WTC11 (cell line): ENCODE measurements at regions not wholly inside any gene's neighbourhood (a gene's known extent, or its start where the extent isn't known, plus 50 kb on each side); places are given as distances from the start of the nearest gene placed in this dataset.

ENCODE experiments used
- CREB1 ChIP-seq: sonication (generic); formaldehyde crosslinking; IDR thresholded peaks from 2 replicates; pipeline ENCODE4 v1.8.0; 2023; ENCODE audit warnings: mild to moderate bottlenecking, missing genetic modification reagents
- ESRRA ChIP-seq: sonication (generic); formaldehyde crosslinking; IDR thresholded peaks from 2 replicates; pipeline ENCODE4 v1.8.1; 2022; ENCODE audit warnings: mild to moderate bottlenecking, missing genetic modification reagents, borderline replicate concordance
- ETV6 ChIP-seq: sonication (generic); formaldehyde crosslinking; IDR thresholded peaks from 2 replicates; pipeline ENCODE4 v1.8.1; 2022; ENCODE audit warnings: mild to moderate bottlenecking, missing genetic modification reagents
- GABPB1 ChIP-seq: sonication (generic); formaldehyde crosslinking; IDR thresholded peaks from 2 replicates; pipeline ENCODE4 v1.8.1; 2023; ENCODE audit warnings: mild to moderate bottlenecking, missing genetic modification reagents
- IRF2 ChIP-seq: sonication (generic); formaldehyde crosslinking; IDR thresholded peaks from 2 replicates; pipeline ENCODE4 v1.8.0; 2022; ENCODE audit warnings: low read depth, missing genetic modification reagents, borderline replicate concordance
- NR2C2 ChIP-seq: sonication (generic); formaldehyde crosslinking; IDR thresholded peaks from 2 replicates; pipeline ENCODE4 v1.8.0; 2022; ENCODE audit warnings: mild to moderate bottlenecking, missing genetic modification reagents
- TEAD4 ChIP-seq: sonication (generic); formaldehyde crosslinking; IDR thresholded peaks from 2 replicates; pipeline ENCODE4 v1.8.0; 2022; ENCODE audit warnings: mild to moderate bottlenecking, missing genetic modification reagents
- ZNF263 ChIP-seq: sonication (generic); formaldehyde crosslinking; IDR thresholded peaks from 2 replicates; pipeline ENCODE4 v1.8.1; 2022; ENCODE audit warnings: low read depth, mild to moderate bottlenecking, moderate library complexity, missing genetic modification reagents
- ZNF396 ChIP-seq: fragments of 250-450 bp; sonication (Bioruptor Pico); IDR thresholded peaks from 2 replicates; pipeline ENCODE4 v1.8.0; 2021; ENCODE audit warnings: mild to moderate bottlenecking, moderate library complexity, borderline replicate concordance
- TF ChIP-seq, protein P1 (sequence below): fragments of 200-600 bp; IDR thresholded peaks from 2 replicates; pipeline ENCODE4 v1.8.0; 2022; ENCODE audit warnings: antibody characterized with exemption
- TF ChIP-seq, protein P2 (sequence below): sonication (generic); formaldehyde crosslinking; IDR thresholded peaks from 2 replicates; pipeline ENCODE4 v1.8.1; 2022; ENCODE audit warnings: missing genetic modification reagents, borderline replicate concordance
- TF ChIP-seq, protein P3 (sequence below): sonication (generic); formaldehyde crosslinking; IDR thresholded peaks from 2 replicates; pipeline ENCODE4 v1.8.1; 2023; ENCODE audit warnings: mild to moderate bottlenecking, missing genetic modification reagents
- TF ChIP-seq, protein P4 (sequence below): sonication (generic); formaldehyde crosslinking; IDR thresholded peaks from 2 replicates; pipeline ENCODE4 v1.8.1; 2022; ENCODE audit warnings: low read depth, mild to moderate bottlenecking, moderate library complexity, missing genetic modification reagents, borderline replicate concordance

DNA sequence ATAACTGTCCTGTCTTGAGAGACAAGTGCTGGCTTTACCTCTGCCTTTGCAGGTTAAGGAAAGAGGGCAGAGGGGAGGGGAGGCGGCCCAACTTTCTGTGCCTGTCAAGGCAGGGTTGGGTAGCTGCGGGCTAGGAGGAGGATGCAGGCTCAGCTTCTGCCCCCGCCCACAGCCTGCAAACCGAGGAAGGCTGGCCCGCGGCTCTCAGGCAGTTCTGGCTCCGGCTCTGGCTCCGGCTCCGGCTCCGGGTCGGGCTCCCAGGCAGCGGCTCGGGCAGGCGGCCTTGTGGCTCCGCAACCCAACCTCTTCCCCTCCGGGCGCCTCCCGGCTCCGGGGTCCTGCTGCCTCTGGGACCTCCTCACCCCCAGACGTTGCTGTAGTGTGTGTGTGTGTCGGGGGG lies 92.9 kb downstream of the TMEM30B start:
- TF ChIP-seq ESRRA (CRISPR knock-in tag) (no peak), IRF2 (CRISPR knock-in tag) (no peak), NR2C2 (CRISPR knock-in tag) (no peak), CREB1 (CRISPR knock-in tag) (no peak), ZNF396 (CRISPR knock-in tag) (no peak), TEAD4 (CRISPR knock-in tag) (no peak), ETV6 (CRISPR knock-in tag) (no peak), ZNF263 (no peak), GABPB1 (CRISPR knock-in tag) (no peak)
- TF ChIP-seq, protein P1, sequence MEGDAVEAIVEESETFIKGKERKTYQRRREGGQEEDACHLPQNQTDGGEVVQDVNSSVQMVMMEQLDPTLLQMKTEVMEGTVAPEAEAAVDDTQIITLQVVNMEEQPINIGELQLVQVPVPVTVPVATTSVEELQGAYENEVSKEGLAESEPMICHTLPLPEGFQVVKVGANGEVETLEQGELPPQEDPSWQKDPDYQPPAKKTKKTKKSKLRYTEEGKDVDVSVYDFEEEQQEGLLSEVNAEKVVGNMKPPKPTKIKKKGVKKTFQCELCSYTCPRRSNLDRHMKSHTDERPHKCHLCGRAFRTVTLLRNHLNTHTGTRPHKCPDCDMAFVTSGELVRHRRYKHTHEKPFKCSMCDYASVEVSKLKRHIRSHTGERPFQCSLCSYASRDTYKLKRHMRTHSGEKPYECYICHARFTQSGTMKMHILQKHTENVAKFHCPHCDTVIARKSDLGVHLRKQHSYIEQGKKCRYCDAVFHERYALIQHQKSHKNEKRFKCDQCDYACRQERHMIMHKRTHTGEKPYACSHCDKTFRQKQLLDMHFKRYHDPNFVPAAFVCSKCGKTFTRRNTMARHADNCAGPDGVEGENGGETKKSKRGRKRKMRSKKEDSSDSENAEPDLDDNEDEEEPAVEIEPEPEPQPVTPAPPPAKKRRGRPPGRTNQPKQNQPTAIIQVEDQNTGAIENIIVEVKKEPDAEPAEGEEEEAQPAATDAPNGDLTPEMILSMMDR, result no peak
- TF ChIP-seq, protein P2, sequence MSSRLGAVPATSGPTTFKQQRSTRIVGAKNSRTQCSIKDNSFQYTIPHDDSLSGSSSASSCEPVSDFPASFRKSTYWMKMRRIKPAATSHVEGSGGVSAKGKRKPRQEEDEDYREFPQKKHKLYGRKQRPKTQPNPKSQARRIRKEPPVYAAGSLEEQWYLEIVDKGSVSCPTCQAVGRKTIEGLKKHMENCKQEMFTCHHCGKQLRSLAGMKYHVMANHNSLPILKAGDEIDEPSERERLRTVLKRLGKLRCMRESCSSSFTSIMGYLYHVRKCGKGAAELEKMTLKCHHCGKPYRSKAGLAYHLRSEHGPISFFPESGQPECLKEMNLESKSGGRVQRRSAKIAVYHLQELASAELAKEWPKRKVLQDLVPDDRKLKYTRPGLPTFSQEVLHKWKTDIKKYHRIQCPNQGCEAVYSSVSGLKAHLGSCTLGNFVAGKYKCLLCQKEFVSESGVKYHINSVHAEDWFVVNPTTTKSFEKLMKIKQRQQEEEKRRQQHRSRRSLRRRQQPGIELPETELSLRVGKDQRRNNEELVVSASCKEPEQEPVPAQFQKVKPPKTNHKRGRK (CRISPR knock-in tag), result no peak
- TF ChIP-seq, protein P3, sequence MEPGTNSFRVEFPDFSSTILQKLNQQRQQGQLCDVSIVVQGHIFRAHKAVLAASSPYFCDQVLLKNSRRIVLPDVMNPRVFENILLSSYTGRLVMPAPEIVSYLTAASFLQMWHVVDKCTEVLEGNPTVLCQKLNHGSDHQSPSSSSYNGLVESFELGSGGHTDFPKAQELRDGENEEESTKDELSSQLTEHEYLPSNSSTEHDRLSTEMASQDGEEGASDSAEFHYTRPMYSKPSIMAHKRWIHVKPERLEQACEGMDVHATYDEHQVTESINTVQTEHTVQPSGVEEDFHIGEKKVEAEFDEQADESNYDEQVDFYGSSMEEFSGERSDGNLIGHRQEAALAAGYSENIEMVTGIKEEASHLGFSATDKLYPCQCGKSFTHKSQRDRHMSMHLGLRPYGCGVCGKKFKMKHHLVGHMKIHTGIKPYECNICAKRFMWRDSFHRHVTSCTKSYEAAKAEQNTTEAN (CRISPR knock-in tag), result no peak
- TF ChIP-seq, protein P4, sequence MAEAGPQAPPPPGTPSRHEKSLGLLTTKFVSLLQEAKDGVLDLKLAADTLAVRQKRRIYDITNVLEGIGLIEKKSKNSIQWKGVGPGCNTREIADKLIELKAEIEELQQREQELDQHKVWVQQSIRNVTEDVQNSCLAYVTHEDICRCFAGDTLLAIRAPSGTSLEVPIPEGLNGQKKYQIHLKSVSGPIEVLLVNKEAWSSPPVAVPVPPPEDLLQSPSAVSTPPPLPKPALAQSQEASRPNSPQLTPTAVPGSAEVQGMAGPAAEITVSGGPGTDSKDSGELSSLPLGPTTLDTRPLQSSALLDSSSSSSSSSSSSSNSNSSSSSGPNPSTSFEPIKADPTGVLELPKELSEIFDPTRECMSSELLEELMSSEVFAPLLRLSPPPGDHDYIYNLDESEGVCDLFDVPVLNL (CRISPR knock-in tag), result no peak
